DMS114 treated with DMSO at 0.1 percent for 48 hours (cell line): ENCODE measurements at regions not wholly inside any gene's neighbourhood (a gene's known extent, or its start where the extent isn't known, plus 50 kb on each side); places are given as distances from the start of the nearest gene placed in this dataset.

Experiments
- DNase-seq: peaks from one replicate; lab custom pipeline; 2025; ENCODE audit not compliant: unreplicated experiment; lab: John Stamatoyannopoulos, UW

DNA sequence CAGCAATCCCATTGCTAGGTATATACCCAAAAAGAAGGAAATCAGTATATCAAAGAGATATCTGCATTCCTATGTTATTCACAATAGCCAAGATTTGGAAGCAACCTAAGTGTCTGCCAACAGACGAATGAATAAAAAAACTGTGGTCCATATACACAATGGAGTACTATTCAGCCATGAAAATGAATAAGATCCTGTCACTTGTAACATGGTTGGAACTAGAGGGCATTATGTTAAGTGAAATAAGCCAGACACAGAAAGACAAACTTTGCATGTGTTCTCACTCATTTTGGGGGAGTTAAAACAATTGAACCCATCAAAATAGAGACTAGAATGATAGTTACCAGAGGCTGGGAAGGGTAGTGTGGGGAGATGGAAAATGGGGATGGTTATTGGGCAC, 323.5 kb upstream of the NFE2L3 start:
- no peak for DNase-seq

- DNase-seq, result no peak
Observed at GRCh38 chr7:25829663-25830062, 322.3 kb upstream of the NFE2L3 start.

GRCh38 chr7:25830215-25830614, 321.8 kb upstream of the NFE2L3 start:
- no peak for DNase-seq

GRCh38 chr7:25831062-25831691, 320.8 kb upstream of the NFE2L3 start:
- no peak for DNase-seq

DNA sequence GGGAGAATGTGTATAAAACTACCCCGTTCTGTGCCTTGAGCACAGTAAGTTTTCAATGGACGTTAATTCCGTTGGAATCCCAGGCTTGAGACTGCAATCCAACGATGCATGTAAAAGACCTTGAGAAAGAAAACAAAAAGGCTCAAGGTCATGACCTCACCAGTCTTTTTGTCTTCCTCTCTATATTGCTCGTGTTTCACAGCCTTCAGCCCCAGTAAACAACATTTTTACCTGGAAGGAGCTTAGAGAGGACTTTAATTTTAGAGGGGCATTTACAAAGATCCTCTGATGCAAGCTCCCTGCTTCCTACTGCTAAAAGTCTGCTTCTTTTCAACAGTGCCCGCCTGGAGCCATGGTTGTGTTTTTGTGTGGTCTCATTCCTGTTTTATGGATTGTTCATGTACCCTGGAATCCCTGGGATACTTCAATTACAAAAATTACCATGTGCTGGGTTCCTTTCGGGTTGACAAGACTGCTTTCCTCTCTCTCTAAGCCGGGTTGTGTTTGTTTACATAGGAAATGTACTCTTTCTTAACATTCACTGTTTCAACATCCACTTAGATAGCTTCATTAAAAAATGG, 320.1 kb upstream of the NFE2L3 start:
- no peak for DNase-seq

DNA sequence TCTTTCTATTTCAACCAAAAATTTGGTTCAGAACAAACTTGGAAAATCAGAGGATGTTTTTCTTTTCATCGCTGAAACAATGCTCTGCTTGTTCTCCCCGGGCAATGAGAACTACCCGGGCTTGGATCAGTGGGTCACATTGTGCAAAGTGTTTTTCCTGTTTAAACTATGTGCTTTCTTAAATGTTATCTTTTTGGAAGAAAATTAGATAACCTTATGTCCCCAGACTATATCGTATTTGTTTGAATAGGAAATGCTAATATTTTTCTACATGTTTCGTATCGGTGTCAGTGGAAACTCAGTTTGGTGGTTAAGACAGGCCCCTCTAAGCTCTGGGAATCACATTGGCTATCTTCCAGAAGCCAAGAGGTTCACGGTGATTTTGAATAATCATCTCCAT, 319.5 kb upstream of the NFE2L3 start:
- DNase-seq, result no peak

- DNase-seq, result no peak
Observed at GRCh38 chr7:25832929-25833328, 319.1 kb upstream of the NFE2L3 start.

DNA sequence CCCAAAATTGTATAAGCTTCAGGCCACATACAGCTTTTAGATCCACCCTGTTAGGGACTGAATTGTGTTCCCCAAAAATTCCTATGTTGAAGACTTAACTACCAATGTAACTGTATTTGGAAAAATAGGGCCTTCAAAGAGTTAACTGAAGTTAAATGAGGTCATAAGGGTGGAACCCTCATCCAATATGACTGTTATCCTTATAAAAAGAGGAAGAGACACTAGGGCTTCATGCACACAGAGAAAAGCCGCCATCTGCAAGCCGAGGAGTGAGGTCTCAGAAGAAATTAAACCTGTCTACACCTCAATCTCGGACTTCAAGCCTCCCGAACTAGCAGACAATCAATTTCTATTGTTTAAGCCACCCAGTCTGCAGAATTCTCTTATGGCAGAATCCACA, 317.9 kb upstream of the NFE2L3 start:
- DNase-seq, result no peak

- DNase-seq, result no peak
Observed at GRCh38 chr7:25835197-25835596, 316.8 kb upstream of the NFE2L3 start.

DNA sequence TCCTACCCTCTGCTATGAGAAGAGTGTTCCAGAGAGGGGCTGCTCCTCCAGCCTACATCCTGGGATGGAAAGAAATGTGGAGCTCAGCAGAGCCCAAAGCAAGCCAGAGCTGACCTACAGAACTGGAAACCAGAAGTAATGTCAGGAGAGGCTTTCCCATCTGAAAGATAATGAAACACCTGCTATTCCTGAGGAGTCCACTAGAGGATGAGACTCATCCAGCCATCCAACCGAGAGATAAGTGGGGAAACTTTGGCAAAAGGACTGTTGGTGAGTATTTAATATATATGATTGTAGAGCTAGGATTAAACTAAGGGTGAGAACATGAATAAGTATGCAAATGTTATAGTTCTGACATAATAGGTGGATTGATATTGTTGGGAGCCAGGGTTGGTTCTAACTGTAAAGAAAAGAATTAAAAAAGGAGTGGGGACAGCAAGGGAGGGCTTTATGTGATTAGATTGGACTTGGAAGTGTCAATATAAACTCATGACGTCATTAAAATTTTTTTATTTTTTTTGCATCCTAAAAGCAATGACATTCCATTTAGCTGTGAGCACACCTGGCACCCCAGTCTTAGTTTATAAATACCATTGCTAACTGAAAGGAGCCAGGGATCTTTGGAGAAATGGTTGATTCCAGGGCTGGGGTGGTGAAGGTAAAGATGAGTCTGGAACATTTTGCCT, 312.8 kb upstream of the NFE2L3 start:
- DNase-seq, result no peak

DNA sequence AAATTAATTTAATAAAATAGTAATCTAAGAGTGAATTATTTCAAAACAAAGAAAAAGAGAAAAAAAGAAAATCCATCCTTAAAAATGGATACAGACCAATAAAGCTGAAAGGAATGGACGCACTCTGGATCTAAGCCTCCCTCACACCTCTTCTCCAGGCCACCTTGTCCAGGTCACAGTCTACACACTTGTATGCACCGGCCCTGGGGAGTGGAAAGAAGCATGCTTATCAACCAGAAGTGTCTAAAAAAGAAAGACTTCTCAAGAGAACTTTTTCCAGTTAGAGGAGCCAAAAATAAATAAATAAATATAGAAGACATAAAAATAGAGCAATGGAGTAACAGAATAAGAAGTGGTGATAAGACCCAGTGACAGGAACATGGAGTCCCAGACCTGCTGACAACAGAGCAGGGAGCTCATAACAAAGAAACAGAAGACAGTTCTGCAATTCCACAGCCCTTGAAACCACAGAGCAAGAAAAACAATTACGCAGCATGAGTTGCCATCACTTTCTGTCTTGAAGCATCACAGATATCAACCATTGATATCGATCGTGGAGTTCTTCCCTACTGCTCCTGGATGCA, 311.7 kb upstream of the NFE2L3 start:
- no peak for DNase-seq

GRCh38 chr7:25841575-25841974, 310.4 kb upstream of the NFE2L3 start:
- DNase-seq, result no peak

GRCh38 chr7:25842201-25842733, 309.7 kb upstream of the NFE2L3 start:
- no peak for DNase-seq

GRCh38 chr7:25843467-25843866, 308.5 kb upstream of the NFE2L3 start:
- DNase-seq, result no peak

GRCh38 chr7:25844102-25844870, 307.7 kb upstream of the NFE2L3 start:
- DNase-seq, result no peak

- DNase-seq, result no peak
Observed at GRCh38 chr7:25845464-25845863, 306.5 kb upstream of the NFE2L3 start.

DNA sequence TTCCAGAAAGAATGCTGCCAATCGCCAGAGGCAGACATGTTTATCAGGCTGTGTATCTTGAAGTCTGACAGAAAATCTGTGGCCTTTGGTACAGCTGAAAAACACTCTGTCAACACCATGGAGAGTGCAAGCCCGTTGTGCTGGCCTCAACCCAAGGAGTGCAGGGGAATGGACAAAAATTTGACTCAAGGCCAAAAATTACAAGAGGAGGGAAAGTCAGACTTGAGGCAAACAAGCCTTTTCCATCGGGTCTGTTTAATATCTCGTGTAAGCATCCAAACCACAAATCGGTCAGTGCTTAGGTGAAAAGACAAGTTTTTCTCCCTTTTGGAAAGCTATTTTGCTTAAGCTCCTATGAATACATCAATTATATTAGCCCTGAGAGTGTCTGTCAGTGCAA, 305.3 kb upstream of the NFE2L3 start:
- no peak for DNase-seq

GRCh38 chr7:25847336-25848070, 304.5 kb upstream of the NFE2L3 start:
- DNase-seq, result no peak

DNA sequence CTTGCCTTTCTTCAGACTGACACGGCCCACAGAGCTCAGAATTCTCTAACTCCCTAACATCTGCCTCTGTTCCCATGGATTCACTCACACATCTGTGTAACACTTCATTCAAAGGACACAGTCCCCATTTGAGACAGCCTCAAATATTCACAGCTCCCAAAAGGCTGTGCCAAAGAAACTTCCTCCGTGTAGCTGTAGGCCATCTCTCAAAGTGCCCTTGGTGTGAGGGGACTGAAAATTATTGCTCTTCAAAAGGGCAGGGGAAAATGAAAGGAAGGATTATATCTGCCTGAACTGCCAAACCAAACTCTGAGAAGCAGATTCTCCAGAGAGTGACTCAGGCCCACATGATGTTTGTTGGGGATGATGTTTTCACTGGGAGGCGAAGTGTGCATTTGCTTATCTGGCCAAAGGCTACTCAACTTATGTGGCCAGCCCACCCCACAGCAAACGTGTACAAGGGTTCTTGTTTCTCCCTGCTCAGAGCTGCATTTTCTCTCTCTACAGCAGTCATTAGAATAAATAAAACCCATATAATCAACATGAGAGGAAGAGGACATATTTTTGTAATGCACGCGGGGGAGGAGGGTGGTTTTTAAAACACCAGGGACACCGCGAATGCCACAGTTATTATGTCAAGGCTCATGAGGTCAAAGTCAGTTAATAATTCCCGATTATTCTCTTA, 302.4 kb upstream of the NFE2L3 start:
- no peak for DNase-seq

- no peak for DNase-seq
Observed at GRCh38 chr7:25850216-25850615, 301.8 kb upstream of the NFE2L3 start.
